IMR-90 (cell line): ENCODE measurements at regions not wholly inside any gene's neighbourhood (a gene's known extent, or its start where the extent isn't known, plus 50 kb on each side); places are given as distances from the start of the nearest gene placed in this dataset.

Experiments
- ATAC-seq: fragments of 200-7000 bp; cut with Tn5 transposase; 2 replicates; pipeline ENCODE4 v1.9.1; 2020; ENCODE audit warnings: low read depth, mild to moderate bottlenecking, moderate library complexity
- BruUV-seq: library from RNA; stranded (reverse); fragments of 400-500 nt; replicated peaks from 2 replicates; lab custom pipeline; 2021; lab: Mats Ljungman, UMichigan
- CTCF ChIA-PET: fragments of 300-600 bp; formaldehyde crosslinking; extraction: SDS; loops from one replicate; lab custom pipeline; 2021; ENCODE audit warnings: antibody characterized with exemption; lab: Yijun Ruan, JAX
- POLR2A ChIA-PET: fragments of 300-600 bp; sonication (Branson Sonifier 250); formaldehyde crosslinking; loops from one replicate; lab custom pipeline; 2022; ENCODE audit warnings: antibody characterized with exemption; ENCODE audit not compliant: unreplicated experiment; lab: Charles Lee
- DNase-seq: peaks from one replicate; pipeline ENCODE4 v3.0.0; 2013
- H2AFZ ChIP-seq: replicated peaks from 2 replicates; pipeline ENCODE3; 2013; ENCODE audit warnings: low read length, mild to moderate bottlenecking; ENCODE audit not compliant: poor library complexity
- H2AK5ac ChIP-seq: 2 replicates; pipeline ENCODE4 v1.6.1; 2013; ENCODE audit warnings: low read depth, low read length, inconsistent platforms
- H2AK9ac ChIP-seq: replicated peaks from 2 replicates; pipeline ENCODE3; 2013; ENCODE audit warnings: mild to moderate bottlenecking, low read depth, low read length, moderate library complexity; ENCODE audit not compliant: poor library complexity
- H2BK120ac ChIP-seq: 2 replicates; pipeline ENCODE4 v1.6.1; 2013; ENCODE audit warnings: low read depth, low read length, inconsistent platforms
- H2BK15ac ChIP-seq: 3 replicates; pipeline ENCODE4 v1.6.1; 2013; ENCODE audit warnings: low read depth, low read length, inconsistent platforms
- H2BK20ac ChIP-seq: 2 replicates; pipeline ENCODE4 v1.6.1; 2013; ENCODE audit warnings: low read depth, mild to moderate bottlenecking, inconsistent platforms, low read length, moderate library complexity
- H2BK5ac ChIP-seq: 2 replicates; pipeline ENCODE4 v1.6.1; 2013; ENCODE audit warnings: mild to moderate bottlenecking, low read depth, low read length, inconsistent platforms; ENCODE audit not compliant: poor library complexity, severe bottlenecking
- H3K14ac ChIP-seq: replicated peaks from 2 replicates; pipeline ENCODE4 v1.6.1; 2013; ENCODE audit warnings: low read depth, low read length, inconsistent platforms
- H3K18ac ChIP-seq: 2 replicates; pipeline ENCODE4 v1.6.1; 2013; ENCODE audit warnings: low read depth, low read length, control low read depth
- H3K23ac ChIP-seq: 2 replicates; pipeline ENCODE4 v1.6.1; 2013; ENCODE audit warnings: low read depth, low read length, inconsistent platforms
- H3K27ac ChIP-seq: 2 replicates; pipeline ENCODE4 v1.5.1; 2013; ENCODE audit warnings: mild to moderate bottlenecking, control low read depth, low read length; ENCODE audit not compliant: insufficient read depth
- H3K27me3 ChIP-seq: 2 replicates; pipeline ENCODE4 v1.6.1; 2013; ENCODE audit warnings: low read length; ENCODE audit not compliant: control insufficient read depth, insufficient read depth
- H3K36me3 ChIP-seq: 2 replicates; pipeline ENCODE4 v1.6.1; 2013; ENCODE audit warnings: low read length, mixed read lengths; ENCODE audit not compliant: control insufficient read depth, insufficient read depth
- H3K4ac ChIP-seq: 2 replicates; pipeline ENCODE4 v1.6.1; 2013; ENCODE audit warnings: low read depth, low read length, inconsistent platforms
- H3K4me1 ChIP-seq: 2 replicates; pipeline ENCODE4 v1.6.1; 2013; ENCODE audit warnings: low read length, mixed read lengths; ENCODE audit not compliant: control insufficient read depth, insufficient read depth
- H3K4me2 ChIP-seq: 2 replicates; pipeline ENCODE4 v1.6.1; 2013; ENCODE audit warnings: low read depth, mild to moderate bottlenecking, control low read depth, low read length, moderate library complexity
- H3K4me3 ChIP-seq: 2 replicates; pipeline ENCODE4 v1.5.1; 2013; ENCODE audit warnings: low read depth, mild to moderate bottlenecking, control low read depth, low read length, moderate library complexity; ENCODE audit not compliant: insufficient read depth
- H3K56ac ChIP-seq: 2 replicates; pipeline ENCODE4 v1.6.1; 2013; ENCODE audit warnings: low read length, inconsistent platforms; ENCODE audit not compliant: insufficient read depth; ENCODE audit errors: extremely low read depth
- H3K79me1 ChIP-seq, 2 experiments: 2 replicates each; pipeline ENCODE4 v1.6.1; 2013; ENCODE audit warnings: low read length in 2 of 2, inconsistent platforms in 1 of 2, low read depth in 1 of 2
- H3K9ac ChIP-seq: 2 replicates; pipeline ENCODE4 v1.6.1; 2013; ENCODE audit warnings: low read depth, low read length, control low read depth
- H3K9me1 ChIP-seq: 2 replicates; pipeline ENCODE4 v1.6.1; 2013; ENCODE audit warnings: low read length, inconsistent platforms; ENCODE audit not compliant: insufficient read depth
- H3K9me3 ChIP-seq: 2 replicates; pipeline ENCODE4 v1.6.1; 2013; ENCODE audit warnings: low read length; ENCODE audit not compliant: control insufficient read depth, insufficient read depth
- H4K20me1 ChIP-seq: 2 replicates; pipeline ENCODE4 v1.6.1; 2013; ENCODE audit warnings: low read length, inconsistent platforms; ENCODE audit not compliant: insufficient read depth
- H4K5ac ChIP-seq: 2 replicates; pipeline ENCODE4 v1.6.1; 2013; ENCODE audit warnings: mild to moderate bottlenecking, low read depth, low read length, control low read depth
- H4K8ac ChIP-seq, 2 experiments: 2 replicates each; pipeline ENCODE4 v1.6.1; 2013; ENCODE audit warnings: low read depth in 2 of 2, low read length in 2 of 2, control low read depth in 1 of 2, inconsistent platforms in 1 of 2
- H4K91ac ChIP-seq: 2 replicates; pipeline ENCODE4 v1.6.1; 2013; ENCODE audit warnings: low read depth, low read length, inconsistent platforms; ENCODE audit not compliant: insufficient read depth
- BHLHE40 ChIP-seq: fragments of 150-350 bp; IDR thresholded peaks from 2 replicates; pipeline ENCODE4 v1.6.1; 2016; ENCODE audit warnings: mild to moderate bottlenecking, low read depth, low read length
- WGBS, 2 experiments: methylation state at CpG; one replicate each; pipeline versions ENCODE4 v1.1.5 to v1.1.7; 2013; ENCODE audit warnings: missing lambda C conversion rate in 2 of 2; ENCODE audit not compliant: insufficient read length in 1 of 2; ENCODE audit errors: extremely low coverage in 2 of 2; 5-methylcytosine and 5-hydroxymethylcytosine counted together
- dilution Hi-C: fragments of 300-500 bp; cut with HindIII; formaldehyde crosslinking; loops from one replicate; pipeline ENCODE4 v1.14.3; 2018; ENCODE audit warnings: low sequenced_read_pairs; ENCODE audit not compliant: unreplicated experiment
- in situ Hi-C: fragments of 300-500 bp; cut with MboI; formaldehyde crosslinking; loops from 3 replicates; pipeline ENCODE4 v1.14.3; 2019; ENCODE audit warnings: low sequenced_read_pairs, inconsistent platforms, mixed read lengths
- intact Hi-C: fragments of 100-400 bp; cut with micrococcal nuclease; formaldehyde crosslinking; loops from 2 replicates; pipeline ENCODE4 v1.10.0; 2022

- Histone ChIP-seq H4K8ac (no peak overlapping the region), H2AK9ac (no peak overlapping the region), H2AK5ac (no peak overlapping the region), H2BK20ac (no peak overlapping the region), H2BK15ac (no peak overlapping the region), H2BK120ac (no peak overlapping the region), H3K4me1 (no peaks in the 10 kb centered on the region), H3K27me3 (no peaks in the 10 kb centered on the region), H3K36me3 (no peaks in the 10 kb centered on the region), H4K5ac (no peak overlapping the region), H3K23ac (no peak overlapping the region), H4K91ac (no peak overlapping the region), H3K9ac (no peak overlapping the region), H4K20me1 (no peaks in the 10 kb centered on the region), H3K4me2 (no peak overlapping the region), H3K4ac (no peak overlapping the region), H3K18ac (no peak overlapping the region), H2BK5ac (no peak overlapping the region), H3K27ac (no peak overlapping the region), H2AFZ (no peak overlapping the region), H3K9me3 (peaks cover 17% of the 10 kb centered on the region), H3K56ac (no peak overlapping the region), H3K9me1 (no peaks in the 10 kb centered on the region), H3K4me3 (no peak overlapping the region), H3K14ac (no peak overlapping the region), H3K79me1 (no peaks in the 10 kb centered on the region)
- no peak for TF ChIP-seq BHLHE40
- WGBS, 2 experiments, result 75% methylated on average over 4 of the region's 21 CpGs; no CpG with 5 or more reads in 1 of the 2 experiments
- CTCF ChIA-PET, result no interaction called here
- DNase-seq (no peak), ATAC-seq (no peak)
- no TSS peak for BruUV-seq
- intact Hi-C loops, result no loop called here
- dilution Hi-C loops, result no loop called here
- in situ Hi-C loops, result no loop called here
- POLR2A ChIA-PET, result no interaction called here
Observed at GRCh38 chr2:57084697-57085281, 901.0 kb downstream of the CCDC85A start.
